ENCODE measurements at regions not wholly inside any gene's neighbourhood (a gene's known extent, or its start where the extent isn't known, plus 50 kb on each side); places are given as distances from the start of the nearest gene placed in this dataset.

- DNase-seq (ENCODE audit: low spot score in 2 of 2) = no peak
- WGBS, 2 donors = 91 to 100% methylated on average over 3 of the region's 3 CpGs
- H3K36me3 ChIP-seq = no peaks in the 10 kb centered on the region
- H3K27me3 ChIP-seq = peaks cover 0 to 9% of the 10 kb centered on the region in 2 donors
- no peak overlapping the region for H3K27ac ChIP-seq
- H3K4me3 ChIP-seq = no peak overlapping the region
- H3K4me1 ChIP-seq = peaks cover 0 to 38% (median 16%) of the 10 kb centered on the region in 4 donors
- TF ChIP-seq EP300 (IDR thresholded peaks at IDR 0.05) (no peak), POLR2A (IDR thresholded peaks at IDR 0.05) (no peak), CTCF (IDR thresholded peaks at IDR 0.05) (no peak)
- no peaks in the 10 kb centered on the region for H3K9me3 ChIP-seq
Observed at GRCh38 chr14:100673807-100674154, 52.9 kb upstream of the DLK1 start.

GRCh38 chr14:100674428-100674827 lies 52.3 kb upstream of the DLK1 start:
- no peak for DNase-seq (ENCODE audit: low spot score in 2 of 2)
- Histone ChIP-seq H3K4me1 (peaks cover 0 to 40% (median 19%) of the 10 kb centered on the region in 4 donors), H3K27me3 (peaks cover 0 to 6% of the 10 kb centered on the region in 2 donors), H3K9me3 (no peaks in the 10 kb centered on the region), H3K36me3 (no peaks in the 10 kb centered on the region), H3K4me3 (no peak overlapping the region), H3K27ac (no peak overlapping the region)
- 80 to 85% methylated on average over 5 of the region's 5 CpGs for WGBS, 2 donors
- TF ChIP-seq POLR2A (IDR thresholded peaks at IDR 0.05) = no peak
- TF ChIP-seq EP300 (IDR thresholded peaks at IDR 0.05) = no peak
- TF ChIP-seq CTCF (IDR thresholded peaks at IDR 0.05) = no peak

- Histone ChIP-seq H3K9me3 (no peaks in the 10 kb centered on the region), H3K27ac (no peak overlapping the region), H3K27me3 (peaks cover 0 to 6% of the 10 kb centered on the region in 2 donors), H3K4me3 (no peak overlapping the region), H3K36me3 (no peaks in the 10 kb centered on the region), H3K4me1 (peaks cover 0 to 43% (median 21%) of the 10 kb centered on the region in 4 donors)
- no peak for TF ChIP-seq CTCF (IDR thresholded peaks at IDR 0.05)
- DNase-seq (ENCODE audit: low spot score in 2 of 2) = no peak
- WGBS, 2 donors = 84 to 87% methylated on average over 16 to 19 of the region's 19 CpGs
Observed at GRCh38 chr14:100674897-100675619, 51.6 kb upstream of the DLK1 start.

DNA sequence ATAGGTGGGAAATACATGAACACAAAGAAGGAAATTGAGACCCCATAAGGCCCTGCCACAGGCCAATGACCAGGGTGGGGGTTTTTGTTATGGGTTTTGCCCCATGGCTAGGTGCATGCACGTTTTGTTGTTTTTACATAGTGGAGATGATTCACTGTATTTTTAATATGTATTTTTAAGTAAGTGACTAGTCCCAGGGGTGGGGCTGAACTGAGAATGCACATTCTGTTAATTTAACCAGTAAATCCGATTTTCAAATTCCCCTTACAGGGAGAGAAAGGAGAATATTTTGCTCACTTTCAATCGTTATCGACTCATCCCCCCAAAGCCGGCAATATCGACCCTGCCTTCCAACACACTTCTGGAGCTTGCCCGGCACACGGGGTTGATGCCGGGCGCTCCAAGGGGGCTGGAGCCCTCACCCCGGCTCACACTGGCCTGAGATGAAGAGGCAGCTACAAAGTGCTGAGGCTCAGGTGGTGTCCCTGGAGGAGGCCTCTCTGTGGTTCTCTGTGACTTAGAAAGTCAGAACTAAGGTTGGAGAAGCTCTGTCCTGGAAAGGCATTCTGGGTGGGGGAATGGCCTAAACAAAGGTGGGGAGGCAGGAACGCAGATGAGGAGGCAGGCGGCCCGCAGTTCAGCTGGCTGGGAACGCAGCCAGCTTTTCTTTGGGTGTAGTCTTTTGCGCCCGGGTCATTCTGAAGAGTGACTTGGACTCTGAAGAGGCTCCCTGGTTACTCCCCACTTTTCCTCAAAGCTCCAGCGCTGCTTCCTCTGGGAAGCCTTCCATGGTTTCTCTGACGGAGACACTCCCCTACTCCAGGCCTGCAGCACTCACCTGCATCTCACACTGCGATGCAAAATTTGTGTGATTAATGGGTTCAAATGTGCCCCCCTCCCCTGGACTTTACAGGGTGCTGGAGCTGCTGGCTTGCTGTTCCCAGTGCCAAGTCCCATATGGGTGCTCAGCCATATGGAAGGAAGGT lies 50.7 kb upstream of the DLK1 start:
- DNase-seq (ENCODE audit: low spot score in 2 of 2) = no peak
- H3K36me3 ChIP-seq = no peaks in the 10 kb centered on the region
- TF ChIP-seq EP300 (IDR thresholded peaks at IDR 0.05) (no peak), CTCF (IDR thresholded peaks at IDR 0.05) (no peak), POLR2A (IDR thresholded peaks at IDR 0.05) (no peak)
- no peak overlapping the region for H3K4me3 ChIP-seq
- H3K27ac ChIP-seq = no peak overlapping the region
- H3K9me3 ChIP-seq = no peaks in the 10 kb centered on the region
- H3K4me1 ChIP-seq = peaks cover 0 to 53% (median 29%) of the 10 kb centered on the region in 4 donors
- H3K27me3 ChIP-seq = peaks cover 0 to 6% of the 10 kb centered on the region in 2 donors
- 69 to 70% methylated on average over 20 of the region's 20 CpGs for WGBS, 2 donors

Measured in tibial nerve (tissue), 4 donors.